Esophagus squamous epithelium (tissue), 4 donors: ENCODE measurements at regions not wholly inside any gene's neighbourhood (a gene's known extent, or its start where the extent isn't known, plus 50 kb on each side); places are given as distances from the start of the nearest gene placed in this dataset.

Experiments
- CTCF ChIP-seq, 6 experiments: fragments of 450-650 bp in 4 of 6; fragments of 200-600 bp in 2 of 6; sonication (generic) in 2 of 6; IDR thresholded peaks; one replicate each; pipeline ENCODE4 v1.5.1; 2016 to 2019; ENCODE audit warnings: antibody characterized with exemption in 6 of 6, mild to moderate bottlenecking in 4 of 6, moderate library complexity in 4 of 6
- POLR2A ChIP-seq, 4 donors: fragments of 450-650 bp; IDR thresholded peaks; one replicate each; pipeline ENCODE4 v1.6.1; 2017; ENCODE audit warnings: antibody characterized with exemption in 4 of 4, mild to moderate bottlenecking in 4 of 4, moderate library complexity in 3 of 4

DNA sequence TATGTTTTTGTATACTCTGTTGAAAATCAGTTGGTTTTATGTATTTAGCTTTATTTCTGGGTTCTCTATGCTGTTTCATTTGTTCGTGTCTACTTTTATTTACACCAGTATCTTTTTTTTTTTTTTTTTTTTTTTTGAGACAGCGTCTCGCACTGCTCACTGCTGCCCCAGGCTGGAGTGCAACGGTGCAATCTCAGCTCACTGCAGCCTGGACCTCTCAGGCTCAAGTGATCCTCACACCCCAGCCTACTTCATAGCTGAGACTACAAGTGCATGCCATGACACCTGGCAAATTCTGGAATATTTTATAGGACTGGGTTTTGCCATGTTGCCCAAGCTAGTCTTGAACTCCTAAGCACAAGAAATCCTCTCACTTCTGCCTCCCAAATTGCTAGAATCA is 869.4 kb upstream of the CDH6 start:
- no peak for TF ChIP-seq CTCF (IDR thresholded peaks at IDR 0.05)
- no peak for TF ChIP-seq POLR2A (IDR thresholded peaks at IDR 0.05)
